Prostate gland (tissue), 2 donors: ENCODE measurements at regions not wholly inside any gene's neighbourhood (a gene's known extent, or its start where the extent isn't known, plus 50 kb on each side); places are given as distances from the start of the nearest gene placed in this dataset.

Experiments used
- DNase-seq: peaks from one replicate; pipeline ENCODE4 v3.0.0-alpha.2; 2019; ENCODE audit warnings: low spot score
- H3K27ac ChIP-seq, 2 donors: fragments of 200-600 bp; sonication (generic); 2 replicates each; pipeline ENCODE4 v1.5.1; 2017 to 2019
- H3K27me3 ChIP-seq: fragments of 200-600 bp; sonication (generic); replicated peaks from 2 replicates; pipeline ENCODE4 v1.5.1; 2019; ENCODE audit not compliant: insufficient read depth
- H3K36me3 ChIP-seq, 2 donors: fragments of 200-600 bp; sonication (generic); 1 replicate in 1 of 2; 2 replicates in 1 of 2; pipeline versions ENCODE4 v1.5.1 to v1.8.1; 2017 to 2019
- H3K4me1 ChIP-seq: fragments of 200-600 bp; sonication (generic); replicated peaks from 2 replicates; pipeline ENCODE4 v1.5.1; 2019
- H3K4me3 ChIP-seq, 2 donors: fragments of 200-600 bp; sonication (generic); 2 replicates each; pipeline ENCODE4 v1.5.1; 2017 to 2019
- H3K9me3 ChIP-seq: fragments of 200-600 bp; sonication (generic); 2 replicates; pipeline ENCODE4 v1.5.1; 2017
- POLR2A ChIP-seq: fragments of 450-650 bp; IDR thresholded peaks from one replicate; pipeline ENCODE4 v1.6.1; 2016; ENCODE audit warnings: antibody characterized with exemption, mild to moderate bottlenecking
- POLR2AphosphoS5 ChIP-seq: sonication (generic); formaldehyde crosslinking; IDR thresholded peaks from one replicate; pipeline ENCODE4 v1.6.1; 2017; ENCODE audit warnings: antibody characterized with exemption
- WGBS: methylation state at CpG from one replicate; pipeline ENCODE4 v1.1.5; 2018; 5-methylcytosine and 5-hydroxymethylcytosine counted together
- intact Hi-C: fragments of 100-400 bp; cut with DNase I; formaldehyde crosslinking; loops from one replicate; pipeline ENCODE4 v1.14.2; 2022
- TF ChIP-seq, protein P1 (sequence below), 4 experiments: fragments of 200-600 bp in 2 of 4; fragments of 450-650 bp in 2 of 4; sonication (generic) in 2 of 4; IDR thresholded peaks; 1 replicate in 3 of 4; 2 replicates in 1 of 4; pipeline ENCODE4 v1.5.1; 2016 to 2019; ENCODE audit warnings: antibody characterized with exemption in 4 of 4, mild to moderate bottlenecking in 2 of 4, moderate library complexity in 2 of 4

GRCh38 chr3:105062853-105063252 is 303.9 kb upstream of the ALCAM start:
- no peaks in the 10 kb centered on the region for H3K36me3 ChIP-seq
- TF ChIP-seq POLR2AphosphoS5 (no peak), POLR2A (no peak)
- TF ChIP-seq, protein P1, sequence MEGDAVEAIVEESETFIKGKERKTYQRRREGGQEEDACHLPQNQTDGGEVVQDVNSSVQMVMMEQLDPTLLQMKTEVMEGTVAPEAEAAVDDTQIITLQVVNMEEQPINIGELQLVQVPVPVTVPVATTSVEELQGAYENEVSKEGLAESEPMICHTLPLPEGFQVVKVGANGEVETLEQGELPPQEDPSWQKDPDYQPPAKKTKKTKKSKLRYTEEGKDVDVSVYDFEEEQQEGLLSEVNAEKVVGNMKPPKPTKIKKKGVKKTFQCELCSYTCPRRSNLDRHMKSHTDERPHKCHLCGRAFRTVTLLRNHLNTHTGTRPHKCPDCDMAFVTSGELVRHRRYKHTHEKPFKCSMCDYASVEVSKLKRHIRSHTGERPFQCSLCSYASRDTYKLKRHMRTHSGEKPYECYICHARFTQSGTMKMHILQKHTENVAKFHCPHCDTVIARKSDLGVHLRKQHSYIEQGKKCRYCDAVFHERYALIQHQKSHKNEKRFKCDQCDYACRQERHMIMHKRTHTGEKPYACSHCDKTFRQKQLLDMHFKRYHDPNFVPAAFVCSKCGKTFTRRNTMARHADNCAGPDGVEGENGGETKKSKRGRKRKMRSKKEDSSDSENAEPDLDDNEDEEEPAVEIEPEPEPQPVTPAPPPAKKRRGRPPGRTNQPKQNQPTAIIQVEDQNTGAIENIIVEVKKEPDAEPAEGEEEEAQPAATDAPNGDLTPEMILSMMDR (IDR thresholded peaks at IDR 0.05), result no peak
- H3K9me3 ChIP-seq, result no peaks in the 10 kb centered on the region
- H3K27ac ChIP-seq, result no peak overlapping the region
- H3K4me1 ChIP-seq, result no peaks in the 10 kb centered on the region
- 13% methylated on average over 3 of the region's 3 CpGs for WGBS
- H3K4me3 ChIP-seq, result no peak overlapping the region
- H3K27me3 ChIP-seq, result no peaks in the 10 kb centered on the region
- no peak for DNase-seq
- intact Hi-C loops, result no loop called here

- 77% methylated on average over 8 of the region's 8 CpGs for WGBS
- no peak for DNase-seq
- no peaks in the 10 kb centered on the region for H3K36me3 ChIP-seq
- H3K4me3 ChIP-seq, result no peak overlapping the region
- no peak overlapping the region for H3K27ac ChIP-seq
- no peaks in the 10 kb centered on the region for H3K4me1 ChIP-seq
- intact Hi-C loops, result no loop called here
- H3K27me3 ChIP-seq, result no peaks in the 10 kb centered on the region
- no peak for TF ChIP-seq POLR2AphosphoS5
- TF ChIP-seq, protein P1 (IDR thresholded peaks at IDR 0.05), result no peak
- no peak for TF ChIP-seq POLR2A
- H3K9me3 ChIP-seq, result no peaks in the 10 kb centered on the region
Measured at GRCh38 chr3:105065895-105066839, 300.5 kb upstream of the ALCAM start.

DNA sequence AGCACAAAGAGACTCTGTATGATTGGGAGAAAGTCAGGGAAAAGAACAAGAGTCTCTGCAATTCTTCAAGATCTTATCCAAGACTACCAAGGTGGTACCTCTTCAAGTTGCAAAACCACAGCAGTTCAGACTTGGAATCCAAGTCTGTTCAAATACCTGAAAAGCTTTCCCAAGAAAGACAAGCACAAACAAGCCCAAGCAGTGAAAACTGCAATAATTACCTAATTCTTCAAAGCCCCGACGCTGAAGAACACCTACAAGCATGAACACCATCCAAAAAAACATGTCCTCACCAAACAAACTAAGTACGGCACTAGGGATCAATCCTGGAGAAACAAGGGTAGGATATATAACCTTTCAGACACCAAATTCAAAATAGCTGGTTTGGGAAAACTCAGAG is 299.3 kb upstream of the ALCAM start:
- H3K36me3 ChIP-seq, result no peaks in the 10 kb centered on the region
- no peak overlapping the region for H3K4me3 ChIP-seq
- no peaks in the 10 kb centered on the region for H3K9me3 ChIP-seq
- TF ChIP-seq POLR2AphosphoS5 (no peak), POLR2A (no peak)
- TF ChIP-seq, protein P1 (IDR thresholded peaks at IDR 0.05), result no peak
- no peaks in the 10 kb centered on the region for H3K27me3 ChIP-seq
- intact Hi-C loops, result no loop called here
- WGBS, result 57% methylated on average over 3 of the region's 3 CpGs
- H3K27ac ChIP-seq, result no peak overlapping the region
- no peaks in the 10 kb centered on the region for H3K4me1 ChIP-seq
- DNase-seq, result no peak

DNA sequence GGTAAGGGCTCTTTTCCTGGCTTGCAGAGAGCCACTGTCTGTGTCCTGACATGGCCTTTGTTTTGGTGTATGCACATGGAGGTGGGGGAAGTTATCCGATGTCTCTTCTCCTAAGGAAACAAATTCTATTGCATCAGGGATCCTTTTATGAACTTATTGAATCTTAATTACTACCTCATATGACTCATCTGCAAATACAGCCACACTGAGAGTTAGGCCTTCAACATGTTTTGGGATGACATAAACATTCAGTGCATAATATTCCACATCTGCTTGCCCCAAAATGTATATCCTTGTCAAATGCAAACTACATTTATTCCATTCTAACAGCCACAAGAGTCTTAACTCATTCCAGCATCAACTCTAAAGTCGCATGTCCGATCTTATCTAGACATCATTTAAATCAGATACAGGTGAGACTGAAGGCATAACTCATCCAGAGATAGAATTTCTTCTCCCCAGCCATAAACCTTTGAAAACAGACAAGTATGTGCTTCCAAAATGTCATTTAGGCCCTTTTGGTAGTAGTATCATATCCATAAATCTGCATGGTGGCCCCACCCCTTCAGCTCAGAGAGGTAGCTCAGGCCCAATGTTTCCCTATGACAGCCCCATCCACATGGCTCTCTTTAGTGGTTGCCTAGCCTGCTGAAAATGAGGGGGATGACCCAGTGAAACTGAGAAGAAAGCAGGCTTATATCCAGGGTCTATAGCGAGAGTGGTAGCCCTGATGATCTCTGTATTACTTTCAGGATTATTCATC is 289.5 kb upstream of the ALCAM start:
- H3K9me3 ChIP-seq, result no peaks in the 10 kb centered on the region
- WGBS, result 86% methylated on average over 4 of the region's 4 CpGs

More for the DNA sequence above, 289.5 kb upstream of the ALCAM start:
- TF ChIP-seq POLR2A (no peak), POLR2AphosphoS5 (no peak)
- TF ChIP-seq, protein P1 (IDR thresholded peaks at IDR 0.05), result no peak
- no peaks in the 10 kb centered on the region for H3K4me1 ChIP-seq
- no peak for DNase-seq
- H3K36me3 ChIP-seq, result no peaks in the 10 kb centered on the region
- intact Hi-C loops, result no loop called here
- no peak overlapping the region for H3K4me3 ChIP-seq
- H3K27me3 ChIP-seq, result no peaks in the 10 kb centered on the region
- H3K27ac ChIP-seq, result no peak overlapping the region
